Activated CD8-positive, alpha-beta T cell treated with anti-CD3 and anti-CD28 coated beads for 36 hours (primary cell): ENCODE measurements at regions not wholly inside any gene's neighbourhood (a gene's known extent, or its start where the extent isn't known, plus 50 kb on each side); places are given as distances from the start of the nearest gene placed in this dataset.

ENCODE experiments used
- ATAC-seq: fragments of 200-7000 bp; cut with Tn5 transposase; one replicate; pipeline ENCODE4 v1.10.0; 2021; ENCODE audit warnings: mild to moderate bottlenecking, moderate library complexity
- CTCF ChIA-PET: fragments of 350-600 bp; sonication (Branson Sonifier 250); formaldehyde crosslinking; loops from one replicate; lab custom pipeline; 2021; ENCODE audit warnings: antibody characterized with exemption; lab: Charles Lee
- POLR2A ChIA-PET: fragments of 350-600 bp; sonication (Branson Sonifier 250); formaldehyde crosslinking; loops from one replicate; lab custom pipeline; 2021; ENCODE audit warnings: antibody characterized with exemption; lab: Charles Lee
- DNase-seq: peaks from one replicate; pipeline ENCODE4 v3.0.0-alpha.2; 2020
- H3K27ac Mint-ChIP-seq: one replicate; pipeline ENCODE4 v1.8.0; 2021; ENCODE audit warnings: mild to moderate bottlenecking, mixed read lengths
- H3K27me3 Mint-ChIP-seq: one replicate; pipeline ENCODE4 v1.8.0; 2021; ENCODE audit warnings: mixed read lengths
- H3K36me3 Mint-ChIP-seq: one replicate; pipeline ENCODE4 v1.8.0; 2021; ENCODE audit warnings: low read depth, mixed read lengths
- H3K4me1 Mint-ChIP-seq: one replicate; pipeline ENCODE4 v1.8.0; 2021; ENCODE audit warnings: low read depth, mixed read lengths
- H3K4me3 Mint-ChIP-seq: one replicate; pipeline ENCODE4 v1.8.0; 2021; ENCODE audit warnings: mild to moderate bottlenecking, moderate library complexity, mixed read lengths
- H3K9me3 Mint-ChIP-seq: one replicate; pipeline ENCODE4 v1.8.0; 2021; ENCODE audit warnings: mixed read lengths
- CTCF ChIP-seq: fragments of 200-600 bp; IDR thresholded peaks from one replicate; pipeline ENCODE4 v1.8.0; 2022; ENCODE audit warnings: antibody characterized with exemption, mild to moderate bottlenecking
- intact Hi-C: fragments of 100-400 bp; cut with micrococcal nuclease; formaldehyde crosslinking; loops from one replicate; pipeline ENCODE4 v1.10.0; 2022

DNA sequence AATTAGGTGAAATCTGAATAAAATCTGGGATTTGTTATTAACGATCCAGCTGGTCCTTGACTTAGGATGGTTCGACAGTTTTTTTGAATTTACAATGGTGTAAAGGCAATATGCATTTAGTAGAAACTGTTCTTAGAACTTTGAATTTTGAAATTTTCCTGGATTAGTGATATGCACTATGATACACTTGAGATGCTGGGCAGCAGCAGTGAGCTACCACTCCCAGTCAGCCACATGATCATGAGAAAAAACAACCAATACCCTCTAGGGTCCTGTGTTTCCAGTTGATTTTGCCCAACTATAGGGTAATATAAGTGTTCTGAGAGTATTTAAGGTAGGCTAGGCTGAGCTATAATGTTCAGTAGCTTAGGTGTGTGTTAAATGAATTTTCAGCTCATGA, 303.7 kb downstream of the GPAT3 start:
- H3K27ac Mint-ChIP-seq = no peak overlapping the region
- H3K27me3 Mint-ChIP-seq = no peaks in the 10 kb centered on the region
- ATAC-seq = no peak
- no peak for DNase-seq
- H3K9me3 Mint-ChIP-seq = no peaks in the 10 kb centered on the region
- POLR2A ChIA-PET = no interaction called here
- TF ChIP-seq CTCF = no peak
- H3K4me3 Mint-ChIP-seq = no peak overlapping the region
- H3K36me3 Mint-ChIP-seq = no peaks in the 10 kb centered on the region
- CTCF ChIA-PET = no interaction called here
- no peaks in the 10 kb centered on the region for H3K4me1 Mint-ChIP-seq
- intact Hi-C loops = no loop called here

- H3K4me1 Mint-ChIP-seq = no peaks in the 10 kb centered on the region
These were observed 301.9 kb downstream of the GPAT3 start for GRCh38 chr4:83837614-83838308.

GRCh38 chr4:83833920-83834319, 298.0 kb downstream of the GPAT3 start:
- no peak for TF ChIP-seq CTCF
- CTCF ChIA-PET = no interaction called here
- ATAC-seq = no peak
- H3K36me3 Mint-ChIP-seq = no peaks in the 10 kb centered on the region
- POLR2A ChIA-PET = no interaction called here
- DNase-seq = no peak
- H3K9me3 Mint-ChIP-seq = no peaks in the 10 kb centered on the region
- no peaks in the 10 kb centered on the region for H3K4me1 Mint-ChIP-seq
- H3K27me3 Mint-ChIP-seq = no peaks in the 10 kb centered on the region
- no peak overlapping the region for H3K27ac Mint-ChIP-seq
- intact Hi-C loops = no loop called here
- no peak overlapping the region for H3K4me3 Mint-ChIP-seq

More at GRCh38 chr4:83837614-83838308, 301.9 kb downstream of the GPAT3 start:
- no peak overlapping the region for H3K27ac Mint-ChIP-seq
- H3K9me3 Mint-ChIP-seq = no peaks in the 10 kb centered on the region
- POLR2A ChIA-PET = no interaction called here
- intact Hi-C loops = no loop called here
- H3K36me3 Mint-ChIP-seq = no peaks in the 10 kb centered on the region
- no peak overlapping the region for H3K4me3 Mint-ChIP-seq
- ATAC-seq = no peak
- no peaks in the 10 kb centered on the region for H3K27me3 Mint-ChIP-seq
- CTCF ChIA-PET = no interaction called here
- no peak for TF ChIP-seq CTCF
- no peak for DNase-seq

- Mint-ChIP-seq H3K4me1 (no peaks in the 10 kb centered on the region), H3K27ac (no peak overlapping the region), H3K9me3 (no peaks in the 10 kb centered on the region), H3K36me3 (no peaks in the 10 kb centered on the region), H3K27me3 (no peaks in the 10 kb centered on the region), H3K4me3 (no peak overlapping the region)
- POLR2A ChIA-PET = no interaction called here
- ATAC-seq = no peak
- CTCF ChIA-PET = no interaction called here
- intact Hi-C loops = no loop called here
- no peak for TF ChIP-seq CTCF
- no peak for DNase-seq
These were observed 296.4 kb downstream of the GPAT3 start for GRCh38 chr4:83832110-83832825.

DNA sequence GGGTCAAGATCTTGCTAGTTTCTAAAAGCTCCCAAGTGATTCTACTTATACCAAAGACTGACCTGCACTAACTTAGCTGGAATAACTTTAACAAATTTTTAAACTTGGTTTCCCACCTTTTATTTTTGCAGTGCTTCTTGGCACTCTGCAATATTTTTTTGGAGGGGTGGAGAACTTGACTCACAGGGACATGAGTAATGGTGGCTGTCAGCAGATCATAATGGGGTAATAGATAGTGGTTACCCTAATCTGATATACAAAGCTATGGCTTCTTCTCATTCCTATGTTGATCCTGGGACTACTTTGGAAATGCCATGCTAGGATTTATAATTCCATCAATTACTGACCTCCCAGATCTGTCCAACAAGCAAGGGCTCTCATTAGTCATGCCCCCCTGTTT, 295.7 kb downstream of the GPAT3 start:
- DNase-seq = no peak
- ChIA-PET POLR2A (no interaction called here), CTCF (no interaction called here)
- TF ChIP-seq CTCF = no peak
- no peaks in the 10 kb centered on the region for H3K4me1 Mint-ChIP-seq
- H3K27me3 Mint-ChIP-seq = no peaks in the 10 kb centered on the region
- H3K9me3 Mint-ChIP-seq = no peaks in the 10 kb centered on the region
- H3K27ac Mint-ChIP-seq = no peak overlapping the region
- intact Hi-C loops = no loop called here
- ATAC-seq = no peak
- H3K4me3 Mint-ChIP-seq = no peak overlapping the region
- no peaks in the 10 kb centered on the region for H3K36me3 Mint-ChIP-seq
